Endothelial cell of umbilical vein (primary cell): ENCODE measurements at regions not wholly inside any gene's neighbourhood (a gene's known extent, or its start where the extent isn't known, plus 50 kb on each side); places are given as distances from the start of the nearest gene placed in this dataset.

Experiments
- BruUV-seq: library from RNA; stranded (reverse); fragments of 400-500 nt; replicated peaks from 2 replicates; lab custom pipeline; 2021; lab: Mats Ljungman, UMichigan
- CTCF ChIA-PET: fragments of 300-600, 350-600 bp; sonication (Branson Sonifier 250); formaldehyde crosslinking; loops from one replicate; lab custom pipeline; 2021; ENCODE audit warnings: antibody characterized with exemption, inconsistent platforms; lab: Charles Lee
- POLR2A ChIA-PET: fragments of 300-600, 350-600 bp; sonication (Branson Sonifier 250); formaldehyde crosslinking; loops from one replicate; lab custom pipeline; 2021; ENCODE audit warnings: antibody characterized with exemption, inconsistent platforms; lab: Charles Lee
- DNase-seq: peaks from one replicate; pipeline ENCODE4 v3.0.0-alpha.2; 2011; ENCODE audit warnings: low read depth, low spot score
- FAIRE-seq: peaks from 2 replicates; lab custom pipeline; 2011; peaks lifted over from hg19 to GRCh38; lab: Jason Lieb, UNC
- H2AFZ ChIP-seq: 2 replicates; pipeline ENCODE4 v1.6.0; 2012; ENCODE audit warnings: low read depth, low read length, control low read depth, inconsistent platforms
- H3K27ac ChIP-seq: 2 replicates; pipeline ENCODE4 v1.5.1; 2011; ENCODE audit warnings: low read depth, mild to moderate bottlenecking, control low read depth, low read length, moderate library complexity; ENCODE audit not compliant: insufficient read depth
- H3K27me3 ChIP-seq, 2 experiments: 2 replicates each; pipeline versions ENCODE4 v1.6.0 to v1.6.1; 2011; ENCODE audit warnings: low read length in 2 of 2, mixed read lengths in 1 of 2; ENCODE audit not compliant: control insufficient read depth in 2 of 2, insufficient read depth in 2 of 2
- H3K36me3 ChIP-seq, 2 experiments: 2 replicates in 1 of 2; 3 replicates in 1 of 2; pipeline ENCODE4 v1.5.1; 2011; ENCODE audit warnings: low read length in 2 of 2, mild to moderate bottlenecking in 1 of 2, moderate library complexity in 1 of 2; ENCODE audit not compliant: control insufficient read depth in 2 of 2, insufficient read depth in 2 of 2; ENCODE audit errors: extremely low read depth in 1 of 2
- H3K4me1 ChIP-seq: 3 replicates; pipeline ENCODE4 v1.5.1; 2011; ENCODE audit warnings: mild to moderate bottlenecking, low read length; ENCODE audit not compliant: control insufficient read depth, insufficient read depth; ENCODE audit errors: extremely low read depth
- H3K4me2 ChIP-seq: 2 replicates; pipeline ENCODE4 v1.6.1; 2011; ENCODE audit warnings: low read length, control low read depth, mixed read lengths; ENCODE audit not compliant: insufficient read depth
- H3K4me3 ChIP-seq, 3 experiments: fragments of 200-600 bp in 1 of 3; sonication (generic), shearing (Covaris generic) in 1 of 3; replicated peaks in 1 of 3; 2 replicates each; pipeline ENCODE4 v1.5.1; 2011 to 2016; ENCODE audit warnings: control low read depth in 3 of 3, low read length in 3 of 3, mild to moderate bottlenecking in 2 of 3, inconsistent platforms in 1 of 3, low read depth in 1 of 3, moderate library complexity in 1 of 3; ENCODE audit not compliant: insufficient read depth in 1 of 3
- H3K79me2 ChIP-seq: 2 replicates; pipeline ENCODE4 v1.6.0; 2012; ENCODE audit warnings: low read length, inconsistent platforms; ENCODE audit not compliant: control insufficient read depth, insufficient read depth
- H3K9ac ChIP-seq: replicated peaks from 2 replicates; pipeline ENCODE3; 2011; ENCODE audit warnings: low read length, control low read depth; ENCODE audit not compliant: insufficient read depth; ENCODE audit errors: extremely low read depth
- H3K9me1 ChIP-seq: replicated peaks from 3 replicates; pipeline ENCODE4 v1.6.0; 2011; ENCODE audit warnings: mild to moderate bottlenecking, low read length; ENCODE audit not compliant: control insufficient read depth, insufficient read depth; ENCODE audit errors: extremely low read depth
- H3K9me3 ChIP-seq: replicated peaks from 2 replicates; pipeline ENCODE4 v1.5.1; 2012; ENCODE audit warnings: low read length, inconsistent platforms; ENCODE audit not compliant: control insufficient read depth, insufficient read depth
- H4K20me1 ChIP-seq: replicated peaks from 2 replicates; pipeline ENCODE3; 2011; ENCODE audit warnings: mild to moderate bottlenecking, low read length; ENCODE audit not compliant: control insufficient read depth, insufficient read depth; ENCODE audit errors: extremely low read depth
- CTCF ChIP-seq, 2 donors: IDR thresholded peaks; 1 replicate in 1 of 2; 2 replicates in 1 of 2; pipeline ENCODE4 v1.5.1; 2011; ENCODE audit warnings: low read length in 2 of 2, mild to moderate bottlenecking in 2 of 2, moderate library complexity in 2 of 2, control low read depth in 1 of 2, inconsistent platforms in 1 of 2, low read depth in 1 of 2; ENCODE audit not compliant: insufficient read depth in 1 of 2; ENCODE audit errors: extremely low read depth in 1 of 2
- EZH2 ChIP-seq: IDR thresholded peaks from 2 replicates; pipeline ENCODE4 v1.6.1; 2012; ENCODE audit warnings: borderline replicate concordance, low read depth, mild to moderate bottlenecking, moderate library complexity, low read length, inconsistent platforms; ENCODE audit not compliant: severe bottlenecking
- FOS ChIP-seq: IDR thresholded peaks from 2 replicates; pipeline ENCODE4 v1.6.1; 2011; ENCODE audit warnings: mild to moderate bottlenecking, low read length, moderate library complexity, borderline replicate concordance; ENCODE audit not compliant: insufficient read depth
- GATA2 ChIP-seq: IDR thresholded peaks from 2 replicates; pipeline ENCODE4 v1.7.0; 2011; ENCODE audit warnings: low read depth, mild to moderate bottlenecking, moderate library complexity, mixed read lengths, low read length; ENCODE audit not compliant: insufficient read length, insufficient read depth
- JUN ChIP-seq: IDR thresholded peaks from 2 replicates; pipeline ENCODE4 v1.6.1; 2011; ENCODE audit warnings: borderline replicate concordance, low read depth; ENCODE audit not compliant: insufficient read length, insufficient read depth
- MAX ChIP-seq: IDR thresholded peaks from 2 replicates; pipeline ENCODE4 v1.6.1; 2011; ENCODE audit not compliant: insufficient read depth, insufficient read length
- MYC ChIP-seq: IDR thresholded peaks from one replicate; pipeline ENCODE4 v1.6.1; 2011; ENCODE audit warnings: mild to moderate bottlenecking, low read depth, low read length
- POLR2A ChIP-seq: IDR thresholded peaks from 2 replicates; pipeline ENCODE4 v1.6.1; 2012; ENCODE audit warnings: low read depth, mild to moderate bottlenecking, control low read depth, low read length
- POLR2AphosphoS5 ChIP-seq: IDR thresholded peaks from 2 replicates; pipeline ENCODE4 v1.6.1; 2012; ENCODE audit warnings: low read depth, mild to moderate bottlenecking, control low read depth, low read length, moderate library complexity; ENCODE audit not compliant: insufficient read depth
- dilution Hi-C: fragments of 300-500 bp; cut with MboI; formaldehyde crosslinking; loops from one replicate; pipeline ENCODE4 v1.15.0; 2019; ENCODE audit warnings: low sequenced_read_pairs; ENCODE audit not compliant: extremely low pct_ligation_motif_present
- intact Hi-C: fragments of 100-400 bp; cut with micrococcal nuclease; formaldehyde crosslinking; loops from one replicate; pipeline ENCODE4 v1.10.0; 2022

GRCh38 chr18:43590182-43590903 is 313.1 kb upstream of the SYT4 start:
- Histone ChIP-seq H3K9me1 (no peaks in the 10 kb centered on the region), H3K79me2 (no peaks in the 10 kb centered on the region), H3K9ac (no peak overlapping the region), H3K4me3 (no peak overlapping the region), H3K36me3 (no peaks in the 10 kb centered on the region), H4K20me1 (no peaks in the 10 kb centered on the region), H3K4me1 (no peaks in the 10 kb centered on the region), H3K9me3 (no peaks in the 10 kb centered on the region), H2AFZ (no peak overlapping the region), H3K27ac (no peak overlapping the region), H3K4me2 (no peak overlapping the region), H3K27me3 (no peaks in the 10 kb centered on the region)
- TF ChIP-seq FOS (no peak), JUN (no peak), MAX (no peak), POLR2AphosphoS5 (no peak), GATA2 (no peak), POLR2A (no peak), CTCF (IDR thresholded peaks at IDR 0.05; ENCODE audit: extremely low read depth in 1 of 2, insufficient read depth in 1 of 2, low read depth in 1 of 2, low read length in 2 of 2) (no peak), MYC (no peak), EZH2 (no peak)
- FAIRE-seq (no peak), DNase-seq (no peak)
- POLR2A ChIA-PET: no interaction called here
- intact Hi-C loops (loop anchor here (10.0 kb wide), 1 partner anchor 996 kb away; no protein-coding TSS in a partner anchor), dilution Hi-C loops (no loop called here)
- CTCF ChIA-PET: interaction anchor here (1.3 to 7.9 kb wide), 4 partner anchors 20 to 1537 kb away, joined by 4 to 209 read pairs (median 119); no protein-coding TSS in a partner anchor
- BruUV-seq: no TSS peak
